ENCODE measurements at regions not wholly inside any gene's neighbourhood (a gene's known extent, or its start where the extent isn't known, plus 50 kb on each side); places are given as distances from the start of the nearest gene placed in this dataset.

- TF ChIP-seq CTCF (IDR thresholded peaks at IDR 0.05) = no peak
- TF ChIP-seq ZFX (IDR thresholded peaks at IDR 0.05; ENCODE audit: borderline replicate concordance) = no peak
Measured at GRCh38 chr12:46680506-46680905, 145.3 kb downstream of the SLC38A4 start.
